ENCODE measurements at regions not wholly inside any gene's neighbourhood (a gene's known extent, or its start where the extent isn't known, plus 50 kb on each side); places are given as distances from the start of the nearest gene placed in this dataset.

GRCh38 chr5:96329886-96330529 is 103.0 kb downstream of the PCSK1 start:
- TF ChIP-seq ZFX (IDR thresholded peaks at IDR 0.05) (no peak), CTCF (conservative IDR thresholded peaks at IDR 0.05) (no peak)
- peak overlapping the region; percentile 49; the same call in 1 of the 2 replicates for H3K27ac ChIP-seq

GRCh38 chr5:96329289-96329688 is 103.8 kb downstream of the PCSK1 start:
- H3K27ac ChIP-seq = no peak overlapping the region

GRCh38 chr5:96327722-96328121 is 105.3 kb downstream of the PCSK1 start:
- H3K27ac ChIP-seq = no peak overlapping the region
- TF ChIP-seq CTCF (conservative IDR thresholded peaks at IDR 0.05) (0 out of 2 replicates have a peak, but pooled peaks have one; percentile 8), ZFX (IDR thresholded peaks at IDR 0.05) (no peak)

More at GRCh38 chr5:96329289-96329688, 103.8 kb downstream of the PCSK1 start:
- TF ChIP-seq CTCF (conservative IDR thresholded peaks at IDR 0.05) = no peak
- no peak for TF ChIP-seq ZFX (IDR thresholded peaks at IDR 0.05)

GRCh38 chr5:96326902-96327301 is 106.1 kb downstream of the PCSK1 start:
- H3K27ac ChIP-seq = no peak overlapping the region
- TF ChIP-seq CTCF (conservative IDR thresholded peaks at IDR 0.05) (no peak), ZFX (IDR thresholded peaks at IDR 0.05) (no peak)

- TF ChIP-seq ZFX (IDR thresholded peaks at IDR 0.05) (no peak), CTCF (conservative IDR thresholded peaks at IDR 0.05) (no peak)
- no peak overlapping the region for H3K27ac ChIP-seq
These were observed 108.3 kb downstream of the PCSK1 start for GRCh38 chr5:96324708-96325107.

GRCh38 chr5:96322865-96323264 is 110.2 kb downstream of the PCSK1 start:
- TF ChIP-seq ZFX (IDR thresholded peaks at IDR 0.05) (no peak), CTCF (conservative IDR thresholded peaks at IDR 0.05) (no peak)
- no peak overlapping the region for H3K27ac ChIP-seq

DNA sequence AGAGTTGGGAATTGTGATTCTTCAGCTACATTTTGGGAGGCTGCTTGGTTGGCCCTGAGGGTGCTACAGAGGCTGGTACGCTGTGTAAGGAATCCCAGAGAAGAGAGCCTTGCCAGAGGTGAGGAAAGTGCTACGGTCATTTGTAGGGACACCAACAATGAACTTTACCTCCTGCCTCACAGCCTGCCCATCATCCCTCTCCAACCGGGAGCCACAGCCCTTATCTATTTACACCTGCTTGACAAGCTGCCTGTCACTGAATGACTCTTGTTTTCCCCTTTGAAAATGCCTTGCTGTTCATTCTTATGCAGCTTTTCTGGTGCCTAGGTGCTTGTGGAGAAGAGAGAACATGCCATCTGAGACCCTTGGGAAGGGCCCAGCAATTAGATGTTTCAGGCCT is 110.8 kb downstream of the PCSK1 start:
- no peak for TF ChIP-seq ZFX (IDR thresholded peaks at IDR 0.05)
- TF ChIP-seq CTCF (conservative IDR thresholded peaks at IDR 0.05) = no peak
- H3K27ac ChIP-seq = no peak overlapping the region

All from C4-2B (cell line).